ENCODE measurements at regions not wholly inside any gene's neighbourhood (a gene's known extent, or its start where the extent isn't known, plus 50 kb on each side); places are given as distances from the start of the nearest gene placed in this dataset.

DNA sequence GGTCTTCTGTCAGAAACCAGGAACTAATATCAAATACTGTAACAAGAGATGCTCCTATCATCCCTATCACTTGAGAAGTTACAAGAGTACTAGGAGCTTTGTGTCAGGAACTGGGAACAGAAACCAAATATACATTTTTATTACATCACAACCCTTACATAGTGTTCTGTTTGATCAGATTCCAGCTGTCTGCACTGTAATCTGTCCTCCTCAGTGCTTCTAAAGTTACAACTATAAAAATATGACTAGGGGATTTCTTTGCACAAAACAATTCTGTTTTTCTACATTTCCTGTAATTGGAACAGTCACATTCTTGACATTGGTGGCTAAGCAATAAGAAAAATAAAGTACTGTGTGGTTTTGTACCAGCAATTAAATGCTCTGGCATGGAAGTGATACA is 686.0 kb downstream of the PDHA2 start:
- no peak for ATAC-seq (replicated peaks)
- Mint-ChIP-seq H3K4me3 (no peak overlapping the region), H3K4me1 (no peaks in the 10 kb centered on the region), H3K27ac (no peak overlapping the region), H3K27me3 (no peaks in the 10 kb centered on the region), H3K9me3 (no peaks in the 10 kb centered on the region), H3K36me3 (ENCODE audit: low read depth) (no peaks in the 10 kb centered on the region)

DNA sequence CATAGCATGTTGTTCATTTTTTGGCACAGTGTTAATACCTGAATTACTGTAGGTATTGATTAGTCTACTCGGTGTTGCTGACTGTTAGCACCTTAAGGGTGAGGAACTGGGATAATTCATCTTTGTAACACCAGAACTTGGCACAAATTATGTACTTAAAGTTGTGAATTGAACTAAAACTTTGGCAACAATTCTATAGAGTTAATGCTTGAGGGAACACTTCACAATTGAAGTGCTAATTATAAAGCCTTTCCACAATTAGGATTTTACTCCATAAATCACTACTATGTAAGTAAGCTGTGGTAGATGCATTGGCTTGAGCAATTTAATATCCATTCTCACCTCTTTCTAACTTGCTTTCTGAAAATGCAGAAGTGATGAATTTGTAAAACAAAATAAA is 686.7 kb downstream of the PDHA2 start:
- H3K27ac Mint-ChIP-seq, result no peak overlapping the region
- H3K36me3 Mint-ChIP-seq (ENCODE audit: low read depth), result no peaks in the 10 kb centered on the region

DNA sequence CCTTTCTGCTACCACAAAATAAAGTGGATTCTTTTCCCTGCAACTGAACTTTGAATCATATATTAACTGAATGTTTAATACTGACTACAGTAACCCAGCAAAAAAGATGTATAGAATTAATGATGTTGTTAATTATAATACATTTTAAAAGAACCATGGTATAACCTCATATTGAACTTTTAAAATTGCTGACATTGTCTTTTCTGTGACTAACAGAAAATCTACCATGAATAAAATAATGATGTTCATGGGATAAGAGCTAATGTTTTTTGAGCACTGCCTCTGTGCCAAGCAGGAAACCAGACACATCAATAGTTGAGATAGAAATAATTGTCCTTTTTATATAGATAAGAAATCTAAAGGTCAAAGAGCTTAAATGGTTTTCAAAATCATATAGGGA is 691.9 kb downstream of the PDHA2 start:
- Mint-ChIP-seq H3K36me3 (ENCODE audit: low read depth) (no peaks in the 10 kb centered on the region), H3K4me1 (no peaks in the 10 kb centered on the region), H3K4me3 (no peak overlapping the region), H3K27me3 (no peaks in the 10 kb centered on the region), H3K9me3 (no peaks in the 10 kb centered on the region), H3K27ac (no peak overlapping the region)
- no peak for ATAC-seq (replicated peaks)

More for the DNA sequence above, 686.7 kb downstream of the PDHA2 start:
- no peaks in the 10 kb centered on the region for H3K27me3 Mint-ChIP-seq
- H3K4me3 Mint-ChIP-seq, result no peak overlapping the region
- H3K4me1 Mint-ChIP-seq, result no peaks in the 10 kb centered on the region
- H3K9me3 Mint-ChIP-seq, result no peaks in the 10 kb centered on the region
- no peak for ATAC-seq (replicated peaks)

DNA sequence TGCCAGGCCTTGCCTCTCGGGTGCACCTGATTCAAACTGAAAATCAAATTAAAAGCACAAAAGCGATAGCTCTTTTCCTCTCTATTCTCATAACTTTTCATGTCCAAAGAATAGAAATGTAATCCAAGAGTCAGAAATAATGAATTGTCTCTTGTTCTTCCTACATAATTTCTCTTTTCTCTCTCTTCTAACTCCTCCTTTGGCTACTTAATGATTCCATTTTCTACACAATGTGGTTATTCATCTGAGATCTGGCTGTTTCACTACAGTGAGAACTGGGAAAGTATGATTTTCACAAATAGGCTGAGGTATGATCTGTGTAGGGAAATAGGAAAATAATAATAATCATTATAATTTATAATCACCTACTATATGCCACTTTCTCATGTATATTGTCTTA is 703.5 kb downstream of the PDHA2 start:
- Mint-ChIP-seq H3K4me1 (no peaks in the 10 kb centered on the region), H3K4me3 (no peak overlapping the region), H3K9me3 (no peaks in the 10 kb centered on the region), H3K36me3 (ENCODE audit: low read depth) (no peaks in the 10 kb centered on the region), H3K27ac (no peak overlapping the region), H3K27me3 (peaks cover 4% of the 10 kb centered on the region)
- no peak for ATAC-seq (replicated peaks)

DNA sequence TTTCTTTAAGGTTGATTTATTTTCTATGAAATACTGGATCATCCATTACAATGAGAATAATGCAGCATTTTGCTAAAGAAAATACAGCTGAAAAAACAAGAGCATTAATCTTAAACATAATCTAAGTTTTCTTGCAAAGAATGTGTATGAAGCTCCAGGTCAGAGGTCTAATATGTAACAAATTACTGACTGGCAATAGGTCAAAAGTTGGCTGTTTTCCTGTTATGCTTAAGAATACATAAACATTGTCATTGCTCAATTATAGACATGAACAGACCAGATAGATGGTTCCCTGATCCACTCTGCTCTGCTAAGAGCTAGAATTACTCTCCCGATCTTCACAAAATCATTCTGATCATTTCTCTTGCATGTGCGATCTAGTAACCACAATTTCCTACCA is 718.6 kb downstream of the PDHA2 start:
- H3K27me3 Mint-ChIP-seq, result no peaks in the 10 kb centered on the region
- no peak overlapping the region for H3K27ac Mint-ChIP-seq
- H3K9me3 Mint-ChIP-seq, result no peaks in the 10 kb centered on the region
- H3K36me3 Mint-ChIP-seq (ENCODE audit: low read depth), result no peaks in the 10 kb centered on the region
- no peak for ATAC-seq (replicated peaks)
- H3K4me1 Mint-ChIP-seq, result no peaks in the 10 kb centered on the region
- no peak overlapping the region for H3K4me3 Mint-ChIP-seq

DNA sequence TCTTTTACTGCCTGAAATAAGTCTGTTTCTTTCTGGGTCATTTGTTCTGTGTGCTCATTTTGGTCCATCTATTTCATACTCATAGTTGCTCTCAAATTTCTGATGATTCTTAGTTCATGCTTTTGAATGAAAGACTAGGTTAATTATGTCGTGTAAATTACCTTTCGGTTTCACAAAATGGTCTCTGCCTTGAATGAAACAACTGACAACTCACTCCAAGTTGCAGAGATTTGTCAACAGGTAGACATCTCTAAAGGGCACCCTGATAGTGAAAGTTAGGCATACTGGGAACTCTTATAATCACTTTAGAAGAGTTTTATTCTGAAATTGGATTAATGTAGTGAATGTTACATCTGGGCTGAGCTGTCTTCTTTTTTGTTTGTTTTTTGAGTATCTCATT is 726.9 kb downstream of the PDHA2 start:
- Mint-ChIP-seq H3K36me3 (ENCODE audit: low read depth) (no peaks in the 10 kb centered on the region), H3K27me3 (peaks cover 5% of the 10 kb centered on the region), H3K27ac (no peak overlapping the region), H3K4me1 (no peaks in the 10 kb centered on the region), H3K9me3 (no peaks in the 10 kb centered on the region), H3K4me3 (no peak overlapping the region)
- no peak for ATAC-seq (replicated peaks)

DNA sequence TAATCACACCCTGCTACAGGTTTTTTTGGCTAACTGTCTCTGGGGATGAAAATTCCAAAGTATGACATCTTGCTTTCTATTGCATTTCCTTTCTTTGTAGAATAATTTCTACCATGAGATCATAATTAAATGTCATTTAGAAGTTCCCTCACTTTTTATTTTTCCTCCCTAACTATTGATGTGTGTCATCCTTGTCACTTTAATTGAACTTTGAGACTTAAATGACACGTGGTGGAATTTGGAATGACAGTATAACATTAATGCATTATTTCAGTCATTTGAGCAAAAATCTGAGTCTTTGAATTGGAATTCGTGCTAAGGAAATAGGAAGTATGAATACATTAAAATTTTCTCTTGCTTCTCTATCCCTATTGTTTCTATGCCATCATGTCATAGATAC is 745.4 kb downstream of the PDHA2 start:
- ATAC-seq (replicated peaks), result no peak
- H3K4me3 Mint-ChIP-seq, result no peak overlapping the region
- peaks cover 7% of the 10 kb centered on the region for H3K9me3 Mint-ChIP-seq
- no peaks in the 10 kb centered on the region for H3K4me1 Mint-ChIP-seq
- H3K27ac Mint-ChIP-seq, result no peak overlapping the region
- no peaks in the 10 kb centered on the region for H3K36me3 Mint-ChIP-seq (ENCODE audit: low read depth)
- H3K27me3 Mint-ChIP-seq, result no peaks in the 10 kb centered on the region

DNA sequence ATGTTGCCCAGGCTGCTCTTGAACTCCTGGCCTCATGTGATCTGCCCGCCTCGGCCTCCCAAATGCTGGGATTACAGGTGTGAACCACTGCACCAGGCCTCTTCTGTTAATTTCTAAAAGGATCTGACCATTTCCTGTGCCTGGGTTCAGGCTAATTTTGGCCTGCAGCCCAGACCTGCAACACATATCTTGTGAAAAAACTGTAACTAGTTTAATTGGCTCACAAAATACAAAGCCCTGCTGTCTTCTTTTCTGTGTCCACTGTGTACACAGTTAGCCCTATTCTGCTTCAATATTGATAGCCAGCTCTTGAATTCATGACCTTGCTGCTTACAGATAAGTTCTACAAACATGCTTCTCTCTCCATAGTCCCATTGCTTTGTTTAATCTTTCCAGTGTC is 753.5 kb downstream of the PDHA2 start:
- Mint-ChIP-seq H3K4me3 (no peak overlapping the region), H3K36me3 (ENCODE audit: low read depth) (no peaks in the 10 kb centered on the region), H3K9me3 (peaks cover 4% of the 10 kb centered on the region), H3K27ac (no peak overlapping the region), H3K27me3 (no peaks in the 10 kb centered on the region), H3K4me1 (no peaks in the 10 kb centered on the region)
- ATAC-seq (replicated peaks), result no peak

DNA sequence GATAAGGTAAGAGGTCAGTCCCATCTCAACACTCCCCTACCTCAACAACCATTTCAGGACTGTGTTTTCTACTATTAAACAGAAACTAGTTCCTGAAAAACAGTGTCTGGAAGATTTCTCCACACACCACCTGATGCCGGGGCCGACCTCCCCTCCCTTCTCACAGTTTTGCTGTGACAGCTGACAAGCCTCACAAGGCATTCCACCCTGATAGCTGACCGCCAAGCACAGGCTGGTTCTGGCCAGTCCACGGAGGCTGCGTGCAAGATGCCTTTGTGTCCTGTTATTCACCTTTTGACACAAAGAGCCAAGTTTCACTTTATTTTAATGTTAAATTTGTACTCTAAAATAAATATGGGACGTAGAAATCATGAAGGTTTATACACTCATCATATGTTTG is 758.6 kb downstream of the PDHA2 start:
- no peaks in the 10 kb centered on the region for H3K36me3 Mint-ChIP-seq (ENCODE audit: low read depth)
- ATAC-seq (replicated peaks), result no peak
- no peak overlapping the region for H3K4me3 Mint-ChIP-seq
- H3K27me3 Mint-ChIP-seq, result no peaks in the 10 kb centered on the region
- no peaks in the 10 kb centered on the region for H3K9me3 Mint-ChIP-seq
- H3K27ac Mint-ChIP-seq, result no peak overlapping the region
- no peaks in the 10 kb centered on the region for H3K4me1 Mint-ChIP-seq

DNA sequence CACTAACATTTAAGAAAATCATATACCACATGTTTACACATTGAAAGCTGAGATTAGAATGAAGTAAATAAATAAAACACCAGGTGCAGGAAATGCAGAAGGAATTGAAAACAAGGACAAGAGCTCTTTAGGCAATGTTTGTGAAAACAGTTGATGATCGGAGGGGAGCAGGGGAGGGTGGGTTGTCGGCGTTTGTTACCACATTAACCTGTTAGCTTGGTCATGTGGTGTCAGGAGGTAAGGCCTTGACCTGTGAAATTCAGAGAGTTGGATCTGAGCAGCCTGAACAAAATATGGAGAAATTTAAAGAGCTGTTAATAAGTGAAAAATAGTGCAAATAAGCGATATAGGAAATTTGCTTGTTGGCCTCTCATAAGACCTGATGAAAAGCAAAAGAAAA is 759.9 kb downstream of the PDHA2 start:
- Mint-ChIP-seq H3K4me3 (no peak overlapping the region), H3K27me3 (no peaks in the 10 kb centered on the region), H3K4me1 (no peaks in the 10 kb centered on the region), H3K27ac (no peak overlapping the region), H3K9me3 (no peaks in the 10 kb centered on the region), H3K36me3 (ENCODE audit: low read depth) (no peaks in the 10 kb centered on the region)
- no peak for ATAC-seq (replicated peaks)

DNA sequence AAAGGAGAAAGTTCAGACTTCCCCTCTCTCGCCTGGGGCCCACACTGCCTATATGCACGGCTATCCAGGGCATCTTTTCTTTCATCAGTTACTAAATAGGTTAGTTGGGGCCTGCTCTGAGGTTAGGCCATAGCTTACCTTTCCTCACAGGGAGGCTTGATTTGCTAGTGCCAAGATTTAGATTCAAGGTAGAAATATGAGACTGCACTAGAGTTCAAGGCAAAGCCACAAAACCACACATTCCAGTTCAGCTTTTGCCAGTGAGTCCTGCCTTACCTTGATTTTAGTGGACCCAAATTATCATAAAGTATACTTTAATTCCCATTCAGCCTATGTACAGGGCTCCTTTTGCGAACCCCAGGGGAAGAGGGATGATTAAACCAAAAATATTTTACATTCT is 762.8 kb downstream of the PDHA2 start:
- H3K4me1 Mint-ChIP-seq, result no peaks in the 10 kb centered on the region
- H3K27ac Mint-ChIP-seq, result no peak overlapping the region
- H3K27me3 Mint-ChIP-seq, result no peaks in the 10 kb centered on the region
- no peaks in the 10 kb centered on the region for H3K9me3 Mint-ChIP-seq
- ATAC-seq (replicated peaks), result no peak
- H3K36me3 Mint-ChIP-seq (ENCODE audit: low read depth), result no peaks in the 10 kb centered on the region
- no peak overlapping the region for H3K4me3 Mint-ChIP-seq

DNA sequence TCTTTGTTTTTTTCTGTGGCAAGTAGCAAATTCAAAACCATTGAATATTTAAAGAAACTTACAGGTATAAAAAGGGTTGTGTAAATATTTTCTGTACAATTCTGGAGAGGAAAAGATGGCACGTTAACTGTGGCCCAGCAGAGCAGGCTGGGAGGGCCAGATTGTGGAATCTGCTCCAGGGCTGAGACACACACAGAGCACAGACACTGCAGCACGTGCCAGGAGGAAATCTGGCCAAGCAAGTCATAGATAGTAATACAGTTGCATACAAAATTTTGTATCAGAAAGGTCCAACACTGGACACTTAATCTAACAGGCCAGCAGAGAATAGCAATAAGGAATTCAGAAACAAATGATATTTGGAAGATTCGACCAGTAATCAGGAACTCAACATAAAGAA is 763.7 kb downstream of the PDHA2 start:
- H3K36me3 Mint-ChIP-seq (ENCODE audit: low read depth), result no peaks in the 10 kb centered on the region
- no peaks in the 10 kb centered on the region for H3K4me1 Mint-ChIP-seq

DNA sequence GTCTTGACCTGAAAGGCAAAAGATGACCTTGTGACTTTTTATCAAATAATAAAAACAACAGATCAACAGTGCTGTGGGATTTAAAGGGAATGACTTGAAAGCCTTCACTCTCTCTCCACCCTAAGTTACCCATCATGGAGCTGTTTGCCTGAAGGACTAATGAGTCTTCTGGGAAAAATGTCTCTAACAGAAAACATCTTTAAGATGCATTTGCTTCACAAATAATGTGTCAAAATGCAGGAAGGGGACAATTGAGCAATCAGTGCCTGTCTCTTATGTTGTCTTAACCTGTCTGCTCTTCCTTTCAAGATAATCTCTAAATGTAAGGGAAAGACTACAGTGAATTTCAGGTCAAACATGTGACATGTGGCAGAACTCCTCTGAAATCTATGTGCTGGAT is 766.6 kb downstream of the PDHA2 start:
- ATAC-seq (replicated peaks), result no peak
- Mint-ChIP-seq H3K9me3 (peaks cover 3% of the 10 kb centered on the region), H3K36me3 (ENCODE audit: low read depth) (no peaks in the 10 kb centered on the region), H3K4me1 (no peaks in the 10 kb centered on the region), H3K27me3 (no peaks in the 10 kb centered on the region), H3K27ac (no peak overlapping the region), H3K4me3 (no peak overlapping the region)

More for the DNA sequence above, 763.7 kb downstream of the PDHA2 start:
- no peak for ATAC-seq (replicated peaks)
- H3K9me3 Mint-ChIP-seq, result peaks cover 3% of the 10 kb centered on the region
- no peak overlapping the region for H3K4me3 Mint-ChIP-seq
- H3K27ac Mint-ChIP-seq, result no peak overlapping the region
- no peaks in the 10 kb centered on the region for H3K27me3 Mint-ChIP-seq

DNA sequence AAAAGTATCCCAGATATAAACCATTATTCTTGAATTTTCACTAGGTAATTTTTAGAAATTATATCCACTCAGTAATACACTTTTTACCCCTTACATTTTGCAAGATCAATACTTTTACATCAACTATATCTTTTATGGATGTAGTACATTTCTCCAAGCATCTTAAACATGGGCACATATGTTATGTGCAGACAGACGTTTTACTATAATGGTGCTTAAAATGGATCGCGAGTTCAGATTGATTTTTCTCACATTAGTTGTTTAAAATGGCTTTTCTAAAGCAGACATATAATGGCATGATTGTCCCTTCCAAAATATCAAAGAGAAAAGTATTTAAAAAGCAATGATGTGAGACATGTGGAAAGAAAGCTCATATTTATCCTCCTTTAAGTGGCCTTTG is 786.1 kb downstream of the PDHA2 start:
- Mint-ChIP-seq H3K9me3 (no peaks in the 10 kb centered on the region), H3K4me1 (no peaks in the 10 kb centered on the region), H3K27ac (no peak overlapping the region), H3K27me3 (no peaks in the 10 kb centered on the region), H3K36me3 (ENCODE audit: low read depth) (no peaks in the 10 kb centered on the region), H3K4me3 (no peak overlapping the region)
- no peak for ATAC-seq (replicated peaks)

DNA sequence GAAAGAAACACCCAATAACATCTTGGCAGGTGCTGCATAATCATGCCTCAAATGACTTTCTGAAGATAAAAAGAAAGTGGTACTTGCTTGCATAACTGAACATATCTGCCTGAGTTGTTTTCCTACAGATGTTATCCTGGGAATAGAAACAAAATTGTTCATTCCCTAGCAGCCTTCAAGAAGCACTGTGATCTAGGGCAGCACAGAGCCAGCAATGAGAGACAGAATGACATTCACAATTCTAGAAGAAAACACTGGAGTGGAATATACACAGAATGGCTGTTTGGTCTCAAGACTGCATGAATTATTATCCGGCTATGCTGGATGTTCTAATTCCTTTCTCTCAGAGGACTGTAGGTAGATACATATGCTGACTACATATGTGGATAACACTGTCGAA is 790.9 kb downstream of the PDHA2 start:
- H3K4me1 Mint-ChIP-seq, result no peaks in the 10 kb centered on the region
- no peaks in the 10 kb centered on the region for H3K36me3 Mint-ChIP-seq (ENCODE audit: low read depth)
- no peaks in the 10 kb centered on the region for H3K9me3 Mint-ChIP-seq
- H3K27me3 Mint-ChIP-seq, result no peaks in the 10 kb centered on the region
- ATAC-seq (replicated peaks), result no peak
- no peak overlapping the region for H3K4me3 Mint-ChIP-seq
- no peak overlapping the region for H3K27ac Mint-ChIP-seq

DNA sequence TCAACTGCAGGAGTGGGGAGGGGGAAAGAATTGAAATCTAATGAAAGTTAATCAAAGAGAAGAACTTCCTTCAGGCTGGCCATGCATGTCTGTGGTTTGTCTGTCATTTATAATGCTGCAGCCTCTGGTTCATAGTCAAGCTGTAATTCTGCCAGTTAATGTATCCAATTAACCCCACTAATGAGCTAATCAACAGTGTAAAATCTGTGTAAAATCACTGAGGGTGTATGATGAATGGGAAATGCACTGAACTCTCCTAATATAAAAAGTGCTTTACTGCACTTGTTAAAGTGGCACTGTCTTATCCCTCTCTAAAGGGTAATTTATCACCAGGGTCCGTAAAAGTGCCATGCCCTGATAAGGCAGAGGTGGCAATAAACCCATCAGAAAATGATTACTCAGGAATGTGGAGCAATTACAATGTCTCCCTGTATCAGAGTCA is 798.1 kb downstream of the PDHA2 start:
- no peak for ATAC-seq (replicated peaks)
- H3K9me3 Mint-ChIP-seq, result peaks cover 6% of the 10 kb centered on the region
- H3K36me3 Mint-ChIP-seq (ENCODE audit: low read depth), result no peaks in the 10 kb centered on the region
- H3K27ac Mint-ChIP-seq, result no peak overlapping the region
- H3K27me3 Mint-ChIP-seq, result no peaks in the 10 kb centered on the region
- no peak overlapping the region for H3K4me3 Mint-ChIP-seq
- H3K4me1 Mint-ChIP-seq, result no peaks in the 10 kb centered on the region
